ENCODE measurements at regions not wholly inside any gene's neighbourhood (a gene's known extent, or its start where the extent isn't known, plus 50 kb on each side); places are given as distances from the start of the nearest gene placed in this dataset.

DNA sequence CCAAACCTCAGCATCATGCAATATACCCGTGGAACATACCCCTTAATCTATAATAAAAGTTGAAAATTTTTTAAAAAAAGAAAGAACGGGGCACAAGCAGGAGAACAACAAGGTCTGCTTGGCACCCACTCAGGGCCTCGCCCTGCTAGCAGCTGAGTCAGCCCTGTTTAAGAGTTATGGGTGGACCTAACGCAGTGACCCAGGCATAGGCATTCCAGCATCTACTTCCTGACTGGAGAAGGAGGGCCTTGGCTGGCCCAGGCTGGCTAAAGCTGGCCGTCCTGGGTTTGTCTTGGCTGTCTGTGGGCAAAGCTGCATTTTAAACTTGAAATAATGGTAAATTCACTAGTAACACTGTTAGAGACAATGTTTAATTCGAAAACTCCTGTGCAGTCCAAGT, 236.7 kb upstream of the PGRMC2 start:
- no peak for TF ChIP-seq EZH2 (IDR thresholded peaks at IDR 0.05; ENCODE audit: low read length)
- TF ChIP-seq, protein P1, sequence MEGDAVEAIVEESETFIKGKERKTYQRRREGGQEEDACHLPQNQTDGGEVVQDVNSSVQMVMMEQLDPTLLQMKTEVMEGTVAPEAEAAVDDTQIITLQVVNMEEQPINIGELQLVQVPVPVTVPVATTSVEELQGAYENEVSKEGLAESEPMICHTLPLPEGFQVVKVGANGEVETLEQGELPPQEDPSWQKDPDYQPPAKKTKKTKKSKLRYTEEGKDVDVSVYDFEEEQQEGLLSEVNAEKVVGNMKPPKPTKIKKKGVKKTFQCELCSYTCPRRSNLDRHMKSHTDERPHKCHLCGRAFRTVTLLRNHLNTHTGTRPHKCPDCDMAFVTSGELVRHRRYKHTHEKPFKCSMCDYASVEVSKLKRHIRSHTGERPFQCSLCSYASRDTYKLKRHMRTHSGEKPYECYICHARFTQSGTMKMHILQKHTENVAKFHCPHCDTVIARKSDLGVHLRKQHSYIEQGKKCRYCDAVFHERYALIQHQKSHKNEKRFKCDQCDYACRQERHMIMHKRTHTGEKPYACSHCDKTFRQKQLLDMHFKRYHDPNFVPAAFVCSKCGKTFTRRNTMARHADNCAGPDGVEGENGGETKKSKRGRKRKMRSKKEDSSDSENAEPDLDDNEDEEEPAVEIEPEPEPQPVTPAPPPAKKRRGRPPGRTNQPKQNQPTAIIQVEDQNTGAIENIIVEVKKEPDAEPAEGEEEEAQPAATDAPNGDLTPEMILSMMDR (optimal IDR thresholded peaks at IDR 0.05 in 1 of 3, IDR thresholded peaks at IDR 0.05 in 1 of 3, conservative IDR thresholded peaks at IDR 0.05 in 1 of 3; ENCODE audit: extremely low read depth in 1 of 3, insufficient read depth in 2 of 3, low read length in 3 of 3), result no peak

All from keratinocyte (primary cell).